HL-60 (cell line): ENCODE measurements at regions not wholly inside any gene's neighbourhood (a gene's known extent, or its start where the extent isn't known, plus 50 kb on each side); places are given as distances from the start of the nearest gene placed in this dataset.

ENCODE experiments used
- DNase-seq, 2 experiments: peaks; one replicate each; pipeline ENCODE4 v3.0.0-alpha.2; 2010 to 2020; ENCODE audit warnings: low read depth in 1 of 2, low spot score in 1 of 2
- H3K27ac ChIP-seq: fragments of 250-450 bp; sonication (Bioruptor Pico); replicated peaks from 2 replicates; pipeline ENCODE4 v1.5.1; 2020; ENCODE audit warnings: mild to moderate bottlenecking, moderate library complexity
- H3K27me3 ChIP-seq: fragments of 250-450 bp; sonication (Bioruptor Pico); 2 replicates; pipeline ENCODE4 v1.5.1; 2021; ENCODE audit warnings: mild to moderate bottlenecking, moderate library complexity; ENCODE audit not compliant: insufficient read depth, poor library complexity, severe bottlenecking
- H3K4me3 ChIP-seq: replicated peaks from 2 replicates; pipeline ENCODE4 v1.5.1; 2011; ENCODE audit warnings: mild to moderate bottlenecking, control low read depth, low read length; ENCODE audit not compliant: insufficient read depth
- CTCF ChIP-seq: IDR thresholded peaks from one replicate; pipeline ENCODE4 v1.5.1; 2011; ENCODE audit warnings: low read length, control low read depth, inconsistent platforms; ENCODE audit not compliant: insufficient read depth
- GABPA ChIP-seq: IDR thresholded peaks from 2 replicates; pipeline ENCODE4 v1.6.1; 2012; ENCODE audit warnings: low read depth
- POLR2AphosphoS5 ChIP-seq: IDR thresholded peaks from 2 replicates; pipeline ENCODE4 v1.6.1; 2012; ENCODE audit warnings: low read depth
- REST ChIP-seq: IDR thresholded peaks from 2 replicates; pipeline ENCODE4 v1.6.1; 2012; ENCODE audit warnings: low read depth; ENCODE audit not compliant: insufficient replicate concordance
- SPI1 ChIP-seq: IDR thresholded peaks from 2 replicates; pipeline ENCODE4 v1.6.1; 2012; ENCODE audit warnings: low read depth, mild to moderate bottlenecking, borderline replicate concordance

- TF ChIP-seq POLR2AphosphoS5 (no peak), GABPA (no peak), REST (no peak), CTCF (no peak), SPI1 (no peak)
- no peak overlapping the region for H3K4me3 ChIP-seq
- no peak for DNase-seq
- no peaks in the 10 kb centered on the region for H3K27me3 ChIP-seq
- H3K27ac ChIP-seq = no peak overlapping the region
Observed at GRCh38 chr1:187956975-187957374, 1128.2 kb downstream of the PLA2G4A start.

- no peak overlapping the region for H3K27ac ChIP-seq
- TF ChIP-seq SPI1 (no peak), GABPA (no peak), REST (no peak), POLR2AphosphoS5 (no peak), CTCF (no peak)
- no peak for DNase-seq
- H3K27me3 ChIP-seq = no peaks in the 10 kb centered on the region
- no peak overlapping the region for H3K4me3 ChIP-seq
Observed at GRCh38 chr1:187958207-187958606, 1129.5 kb downstream of the PLA2G4A start.

GRCh38 chr1:187959062-187959461 lies 1130.3 kb downstream of the PLA2G4A start:
- DNase-seq = no peak
- no peak for TF ChIP-seq GABPA
- TF ChIP-seq REST = no peak
- no peak for TF ChIP-seq CTCF
- TF ChIP-seq SPI1 = no peak
- TF ChIP-seq POLR2AphosphoS5 = no peak
- Histone ChIP-seq H3K4me3 (no peak overlapping the region), H3K27ac (no peak overlapping the region), H3K27me3 (no peaks in the 10 kb centered on the region)
